H1 (cell line): ENCODE measurements at regions not wholly inside any gene's neighbourhood (a gene's known extent, or its start where the extent isn't known, plus 50 kb on each side); places are given as distances from the start of the nearest gene placed in this dataset.

Source experiments
- BRCA1 ChIP-seq: IDR thresholded peaks from 2 replicates; pipeline ENCODE4 v1.6.1; 2012; ENCODE audit warnings: low read depth, low read length, improper control_type of control experiment
- CREB1 ChIP-seq: IDR thresholded peaks from 2 replicates; pipeline ENCODE4 v1.6.1; 2012; ENCODE audit warnings: inconsistent platforms
- CTCF ChIP-seq, 3 experiments: IDR thresholded peaks; 1 replicate in 2 of 3; 2 replicates in 1 of 3; pipeline versions ENCODE4 v1.5.1 to v1.6.1; 2011; ENCODE audit warnings: low read length in 3 of 3, mild to moderate bottlenecking in 3 of 3, inconsistent platforms in 2 of 3, low read depth in 1 of 3, moderate library complexity in 1 of 3; ENCODE audit not compliant: insufficient read depth in 1 of 3; ENCODE audit errors: control extremely low read depth in 1 of 3
- EZH2 ChIP-seq: fragments of 200-600 bp; sonication (generic); IDR thresholded peaks from 2 replicates; pipeline ENCODE4 v1.7.1; 2012; ENCODE audit warnings: low read depth, mild to moderate bottlenecking, moderate library complexity, low read length, inconsistent platforms; ENCODE audit not compliant: severe bottlenecking
- GTF2F1 ChIP-seq: IDR thresholded peaks from 2 replicates; pipeline ENCODE4 v1.6.1; 2012; ENCODE audit warnings: low read depth, low read length, improper control_type of control experiment, borderline replicate concordance
- NANOG ChIP-seq: IDR thresholded peaks from 2 replicates; pipeline ENCODE4 v1.6.1; 2011; ENCODE audit warnings: low read length, low read depth, mild to moderate bottlenecking, inconsistent platforms; ENCODE audit not compliant: insufficient read depth, poor library complexity, severe bottlenecking
- POLR2A ChIP-seq, 2 experiments: IDR thresholded peaks; 1 replicate in 1 of 2; 2 replicates in 1 of 2; pipeline ENCODE4 v1.6.1; 2011; ENCODE audit warnings: low read depth in 2 of 2, low read length in 2 of 2, mild to moderate bottlenecking in 2 of 2; ENCODE audit errors: control extremely low read depth in 1 of 2
- SIN3A ChIP-seq, 2 experiments: IDR thresholded peaks in 1 of 2; conservative IDR thresholded peaks in 1 of 2; 2 replicates each; pipeline ENCODE4 v1.6.1; 2011 to 2012; ENCODE audit warnings: low read length in 2 of 2, improper control_type of control experiment in 1 of 2, low read depth in 1 of 2, mild to moderate bottlenecking in 1 of 2
- SIX5 ChIP-seq: IDR thresholded peaks from 2 replicates; pipeline ENCODE4 v1.6.1; 2011; ENCODE audit warnings: mild to moderate bottlenecking, low read depth, low read length
- SP1 ChIP-seq: IDR thresholded peaks from 2 replicates; pipeline ENCODE4 v1.6.1; 2011; ENCODE audit warnings: low read depth, low read length
- TAF1 ChIP-seq: IDR thresholded peaks from 2 replicates; pipeline ENCODE4 v1.6.1; 2011; ENCODE audit warnings: mild to moderate bottlenecking, low read depth, low read length
- TEAD4 ChIP-seq: IDR thresholded peaks from 2 replicates; pipeline ENCODE4 v1.6.1; 2012; ENCODE audit warnings: low read depth, low read length, inconsistent platforms, mixed read lengths
- ZNF274 ChIP-seq: IDR thresholded peaks from 2 replicates; pipeline ENCODE4 v1.7.0; 2012; ENCODE audit warnings: low read length, borderline replicate concordance; ENCODE audit errors: extremely low read depth
- TF ChIP-seq, protein P1 (sequence below): IDR thresholded peaks from 2 replicates; pipeline ENCODE4 v1.6.1; 2011; ENCODE audit warnings: low read depth, mild to moderate bottlenecking, low read length; ENCODE audit not compliant: insufficient read depth

DNA sequence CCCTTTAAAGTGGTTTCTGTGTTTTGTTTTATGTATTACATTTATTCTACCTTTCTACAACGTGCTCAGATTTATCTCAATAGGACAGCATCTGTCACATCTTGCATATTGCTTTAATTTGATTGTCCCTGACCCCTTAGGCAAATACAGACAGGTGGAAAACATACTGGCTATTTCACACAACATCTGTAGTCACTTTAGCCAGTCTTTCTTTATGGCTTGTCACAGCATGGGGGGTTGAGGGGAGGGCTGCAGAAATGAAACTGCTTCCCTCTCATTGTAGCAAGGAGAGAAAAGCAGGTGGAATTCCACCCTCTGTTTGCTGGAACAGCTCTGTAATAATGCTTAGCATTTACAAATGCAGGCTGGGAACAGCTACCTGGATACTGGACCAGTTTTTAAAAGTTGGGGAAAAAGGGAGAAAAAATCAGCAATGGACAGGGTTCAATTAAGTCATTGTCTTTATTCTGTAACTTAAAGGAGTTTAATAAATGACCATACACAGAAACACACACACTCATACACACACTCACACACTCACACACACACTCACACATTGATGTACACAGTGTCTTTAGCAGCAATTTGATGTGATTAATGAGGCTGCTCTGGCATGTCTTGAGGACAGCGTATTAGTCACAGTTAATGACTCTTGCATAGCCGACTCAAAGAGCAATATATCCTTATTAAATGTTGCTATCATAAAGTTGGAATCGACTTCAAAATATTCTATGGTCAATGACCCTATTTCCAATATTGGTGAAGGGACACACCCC is 283.7 kb upstream of the GBE1 start:
- TF ChIP-seq POLR2A (IDR thresholded peaks at IDR 0.05; ENCODE audit: control extremely low read depth in 1 of 2, low read depth in 2 of 2, low read length in 2 of 2) = no peak
- no peak for TF ChIP-seq CTCF (IDR thresholded peaks at IDR 0.05; ENCODE audit: control extremely low read depth in 1 of 3, insufficient read depth in 1 of 3, low read depth in 1 of 3, low read length in 3 of 3)
- TF ChIP-seq SIN3A (conservative IDR thresholded peaks at IDR 0.05 in 1 of 2, IDR thresholded peaks at IDR 0.05 in 1 of 2; ENCODE audit: low read depth in 1 of 2, low read length in 2 of 2) = no peak
- TF ChIP-seq, protein P1, sequence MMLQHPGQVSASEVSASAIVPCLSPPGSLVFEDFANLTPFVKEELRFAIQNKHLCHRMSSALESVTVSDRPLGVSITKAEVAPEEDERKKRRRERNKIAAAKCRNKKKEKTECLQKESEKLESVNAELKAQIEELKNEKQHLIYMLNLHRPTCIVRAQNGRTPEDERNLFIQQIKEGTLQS = no peak
- no peak for TF ChIP-seq TEAD4
- TF ChIP-seq ZNF274 = no peak
- no peak for TF ChIP-seq SIX5
- TF ChIP-seq GTF2F1 = no peak
- TF ChIP-seq CREB1 = no peak
- no peak for TF ChIP-seq NANOG
- no peak for TF ChIP-seq BRCA1
- no peak for TF ChIP-seq TAF1
- no peak for TF ChIP-seq SP1
- TF ChIP-seq EZH2 = no peak
